ENCODE measurements at regions not wholly inside any gene's neighbourhood (a gene's known extent, or its start where the extent isn't known, plus 50 kb on each side); places are given as distances from the start of the nearest gene placed in this dataset.

- Histone ChIP-seq H3K27ac (ENCODE audit: low read length) (no peak overlapping the region), H3K9me2 (replicated peaks; ENCODE audit: insufficient read depth, low read length) (no peaks in the 10 kb centered on the region), H4K20me1 (ENCODE audit: insufficient read depth, low read depth, low read length) (no peaks in the 10 kb centered on the region), H3K9me3 (ENCODE audit: low read length) (no peaks in the 10 kb centered on the region), H3K4me1 (ENCODE audit: low read length) (no peaks in the 10 kb centered on the region), H3K79me2 (ENCODE audit: low read length) (no peaks in the 10 kb centered on the region), H2AFZ (ENCODE audit: low read length) (no peak overlapping the region), H3K4me2 (ENCODE audit: low read depth, low read length, poor library complexity, severe bottlenecking) (no peak overlapping the region), H3K4me3 (ENCODE audit: low read length) (no peak overlapping the region), H3K27me3 (ENCODE audit: low read length) (no peaks in the 10 kb centered on the region), H3K36me3 (ENCODE audit: insufficient read depth, low read length) (no peaks in the 10 kb centered on the region), H3K9ac (ENCODE audit: low read length) (no peak overlapping the region)
- no peak for DNase-seq
Observed at GRCh38 chr7:12757443-12757842, 70.0 kb downstream of the ARL4A start.

GRCh38 chr7:12759151-12759550 lies 71.7 kb downstream of the ARL4A start:
- Histone ChIP-seq H2AFZ (ENCODE audit: low read length) (no peak overlapping the region), H3K9ac (ENCODE audit: low read length) (no peak overlapping the region), H4K20me1 (ENCODE audit: insufficient read depth, low read depth, low read length) (no peaks in the 10 kb centered on the region), H3K27me3 (ENCODE audit: low read length) (no peaks in the 10 kb centered on the region), H3K9me2 (replicated peaks; ENCODE audit: insufficient read depth, low read length) (no peaks in the 10 kb centered on the region), H3K9me3 (ENCODE audit: low read length) (no peaks in the 10 kb centered on the region), H3K4me1 (ENCODE audit: low read length) (no peaks in the 10 kb centered on the region), H3K4me3 (ENCODE audit: low read length) (no peak overlapping the region), H3K27ac (ENCODE audit: low read length) (no peak overlapping the region), H3K4me2 (ENCODE audit: low read depth, low read length, poor library complexity, severe bottlenecking) (no peak overlapping the region), H3K36me3 (ENCODE audit: insufficient read depth, low read length) (no peaks in the 10 kb centered on the region), H3K79me2 (ENCODE audit: low read length) (no peaks in the 10 kb centered on the region)
- no peak for DNase-seq

GRCh38 chr7:12761111-12761510 lies 73.7 kb downstream of the ARL4A start:
- Histone ChIP-seq H2AFZ (ENCODE audit: low read length) (no peak overlapping the region), H3K9ac (ENCODE audit: low read length) (no peak overlapping the region), H3K4me3 (ENCODE audit: low read length) (no peak overlapping the region), H3K4me1 (ENCODE audit: low read length) (no peaks in the 10 kb centered on the region), H3K9me2 (replicated peaks; ENCODE audit: insufficient read depth, low read length) (no peaks in the 10 kb centered on the region), H4K20me1 (ENCODE audit: insufficient read depth, low read depth, low read length) (no peaks in the 10 kb centered on the region), H3K36me3 (ENCODE audit: insufficient read depth, low read length) (no peaks in the 10 kb centered on the region), H3K79me2 (ENCODE audit: low read length) (no peaks in the 10 kb centered on the region), H3K27me3 (ENCODE audit: low read length) (no peaks in the 10 kb centered on the region), H3K4me2 (ENCODE audit: low read depth, low read length, poor library complexity, severe bottlenecking) (no peak overlapping the region), H3K27ac (ENCODE audit: low read length) (no peak overlapping the region), H3K9me3 (ENCODE audit: low read length) (no peaks in the 10 kb centered on the region)
- DNase-seq, result no peak

GRCh38 chr7:12761691-12762090 lies 74.3 kb downstream of the ARL4A start:
- DNase-seq, result no peak
- Histone ChIP-seq H3K9me3 (ENCODE audit: low read length) (no peaks in the 10 kb centered on the region), H3K4me3 (ENCODE audit: low read length) (no peak overlapping the region), H3K36me3 (ENCODE audit: insufficient read depth, low read length) (no peaks in the 10 kb centered on the region), H3K4me1 (ENCODE audit: low read length) (no peaks in the 10 kb centered on the region), H2AFZ (ENCODE audit: low read length) (no peak overlapping the region), H3K27ac (ENCODE audit: low read length) (no peak overlapping the region), H4K20me1 (ENCODE audit: insufficient read depth, low read depth, low read length) (no peaks in the 10 kb centered on the region), H3K9ac (ENCODE audit: low read length) (no peak overlapping the region), H3K79me2 (ENCODE audit: low read length) (no peaks in the 10 kb centered on the region), H3K27me3 (ENCODE audit: low read length) (no peaks in the 10 kb centered on the region), H3K9me2 (replicated peaks; ENCODE audit: insufficient read depth, low read length) (no peaks in the 10 kb centered on the region), H3K4me2 (ENCODE audit: low read depth, low read length, poor library complexity, severe bottlenecking) (no peak overlapping the region)

- no peaks in the 10 kb centered on the region for H3K36me3 ChIP-seq (ENCODE audit: insufficient read depth, low read length)
- no peaks in the 10 kb centered on the region for H3K4me1 ChIP-seq (ENCODE audit: low read length)
- H3K27ac ChIP-seq (ENCODE audit: low read length), result no peak overlapping the region
- H3K27me3 ChIP-seq (ENCODE audit: low read length), result no peaks in the 10 kb centered on the region
- H3K4me2 ChIP-seq (ENCODE audit: low read depth, low read length, poor library complexity, severe bottlenecking), result no peak overlapping the region
- no peak for DNase-seq
- H3K4me3 ChIP-seq (ENCODE audit: low read length), result no peak overlapping the region
- no peaks in the 10 kb centered on the region for H3K9me2 ChIP-seq (replicated peaks; ENCODE audit: insufficient read depth, low read length)
- no peaks in the 10 kb centered on the region for H3K79me2 ChIP-seq (ENCODE audit: low read length)
- H4K20me1 ChIP-seq (ENCODE audit: insufficient read depth, low read depth, low read length), result no peaks in the 10 kb centered on the region
- no peak overlapping the region for H3K9ac ChIP-seq (ENCODE audit: low read length)
- H3K9me3 ChIP-seq (ENCODE audit: low read length), result no peaks in the 10 kb centered on the region
- H2AFZ ChIP-seq (ENCODE audit: low read length), result no peak overlapping the region
Observed at GRCh38 chr7:12764458-12764891, 77.0 kb downstream of the ARL4A start.

- H3K9me3 ChIP-seq (ENCODE audit: low read length), result no peaks in the 10 kb centered on the region
- H3K36me3 ChIP-seq (ENCODE audit: insufficient read depth, low read length), result no peaks in the 10 kb centered on the region
- no peak overlapping the region for H3K4me3 ChIP-seq (ENCODE audit: low read length)
- H3K9me2 ChIP-seq (replicated peaks; ENCODE audit: insufficient read depth, low read length), result no peaks in the 10 kb centered on the region
- H4K20me1 ChIP-seq (ENCODE audit: insufficient read depth, low read depth, low read length), result no peaks in the 10 kb centered on the region
- DNase-seq, result no peak
- no peak overlapping the region for H2AFZ ChIP-seq (ENCODE audit: low read length)
- no peaks in the 10 kb centered on the region for H3K4me1 ChIP-seq (ENCODE audit: low read length)
- H3K9ac ChIP-seq (ENCODE audit: low read length), result no peak overlapping the region
- H3K79me2 ChIP-seq (ENCODE audit: low read length), result no peaks in the 10 kb centered on the region
- H3K27me3 ChIP-seq (ENCODE audit: low read length), result no peaks in the 10 kb centered on the region
- no peak overlapping the region for H3K27ac ChIP-seq (ENCODE audit: low read length)
- H3K4me2 ChIP-seq (ENCODE audit: low read depth, low read length, poor library complexity, severe bottlenecking), result no peak overlapping the region
Observed at GRCh38 chr7:12765431-12766100, 78.1 kb downstream of the ARL4A start.

GRCh38 chr7:12766416-12766815 lies 79.0 kb downstream of the ARL4A start:
- Histone ChIP-seq H3K9me2 (replicated peaks; ENCODE audit: insufficient read depth, low read length) (no peaks in the 10 kb centered on the region), H3K4me3 (ENCODE audit: low read length) (no peak overlapping the region), H2AFZ (ENCODE audit: low read length) (no peak overlapping the region), H3K27me3 (ENCODE audit: low read length) (no peaks in the 10 kb centered on the region), H4K20me1 (ENCODE audit: insufficient read depth, low read depth, low read length) (no peaks in the 10 kb centered on the region), H3K36me3 (ENCODE audit: insufficient read depth, low read length) (no peaks in the 10 kb centered on the region), H3K9ac (ENCODE audit: low read length) (no peak overlapping the region), H3K79me2 (ENCODE audit: low read length) (no peaks in the 10 kb centered on the region), H3K4me2 (ENCODE audit: low read depth, low read length, poor library complexity, severe bottlenecking) (no peak overlapping the region), H3K9me3 (ENCODE audit: low read length) (no peaks in the 10 kb centered on the region), H3K4me1 (ENCODE audit: low read length) (no peaks in the 10 kb centered on the region), H3K27ac (ENCODE audit: low read length) (no peak overlapping the region)
- no peak for DNase-seq

- no peak overlapping the region for H2AFZ ChIP-seq (ENCODE audit: low read length)
- H3K4me3 ChIP-seq (ENCODE audit: low read length), result no peak overlapping the region
- H3K27ac ChIP-seq (ENCODE audit: low read length), result no peak overlapping the region
- no peaks in the 10 kb centered on the region for H3K9me2 ChIP-seq (replicated peaks; ENCODE audit: insufficient read depth, low read length)
- H3K4me1 ChIP-seq (ENCODE audit: low read length), result no peaks in the 10 kb centered on the region
- H3K27me3 ChIP-seq (ENCODE audit: low read length), result no peaks in the 10 kb centered on the region
- H3K9ac ChIP-seq (ENCODE audit: low read length), result no peak overlapping the region
- H3K9me3 ChIP-seq (ENCODE audit: low read length), result no peaks in the 10 kb centered on the region
- no peaks in the 10 kb centered on the region for H4K20me1 ChIP-seq (ENCODE audit: insufficient read depth, low read depth, low read length)
- H3K79me2 ChIP-seq (ENCODE audit: low read length), result no peaks in the 10 kb centered on the region
- H3K36me3 ChIP-seq (ENCODE audit: insufficient read depth, low read length), result no peaks in the 10 kb centered on the region
- H3K4me2 ChIP-seq (ENCODE audit: low read depth, low read length, poor library complexity, severe bottlenecking), result no peak overlapping the region
- DNase-seq, result no peak
Observed at GRCh38 chr7:12768948-12769347, 81.5 kb downstream of the ARL4A start.
